ENCODE measurements at regions not wholly inside any gene's neighbourhood (a gene's known extent, or its start where the extent isn't known, plus 50 kb on each side); places are given as distances from the start of the nearest gene placed in this dataset.

DNA sequence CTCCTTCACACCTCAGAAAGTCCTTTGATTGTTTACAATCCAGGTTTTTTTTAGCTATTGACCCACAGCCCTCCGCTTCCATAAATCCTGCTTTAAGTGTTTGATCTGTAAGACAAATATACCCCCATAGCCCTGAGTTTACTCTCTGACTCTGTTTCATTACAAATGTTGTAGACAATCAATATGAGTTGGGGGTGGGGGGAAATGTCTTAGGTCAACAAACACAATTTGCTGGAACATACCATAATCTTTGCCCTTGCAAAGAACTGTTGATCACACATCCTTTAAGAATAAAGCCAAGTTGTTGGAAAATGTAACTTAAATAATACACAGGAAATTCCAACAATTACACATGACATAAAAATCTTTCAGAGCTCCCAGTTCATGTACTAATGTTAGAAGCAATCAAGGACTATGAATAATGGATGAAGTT is 301.8 kb upstream of the SEMA6D start:
- TF ChIP-seq, protein P1, sequence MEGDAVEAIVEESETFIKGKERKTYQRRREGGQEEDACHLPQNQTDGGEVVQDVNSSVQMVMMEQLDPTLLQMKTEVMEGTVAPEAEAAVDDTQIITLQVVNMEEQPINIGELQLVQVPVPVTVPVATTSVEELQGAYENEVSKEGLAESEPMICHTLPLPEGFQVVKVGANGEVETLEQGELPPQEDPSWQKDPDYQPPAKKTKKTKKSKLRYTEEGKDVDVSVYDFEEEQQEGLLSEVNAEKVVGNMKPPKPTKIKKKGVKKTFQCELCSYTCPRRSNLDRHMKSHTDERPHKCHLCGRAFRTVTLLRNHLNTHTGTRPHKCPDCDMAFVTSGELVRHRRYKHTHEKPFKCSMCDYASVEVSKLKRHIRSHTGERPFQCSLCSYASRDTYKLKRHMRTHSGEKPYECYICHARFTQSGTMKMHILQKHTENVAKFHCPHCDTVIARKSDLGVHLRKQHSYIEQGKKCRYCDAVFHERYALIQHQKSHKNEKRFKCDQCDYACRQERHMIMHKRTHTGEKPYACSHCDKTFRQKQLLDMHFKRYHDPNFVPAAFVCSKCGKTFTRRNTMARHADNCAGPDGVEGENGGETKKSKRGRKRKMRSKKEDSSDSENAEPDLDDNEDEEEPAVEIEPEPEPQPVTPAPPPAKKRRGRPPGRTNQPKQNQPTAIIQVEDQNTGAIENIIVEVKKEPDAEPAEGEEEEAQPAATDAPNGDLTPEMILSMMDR (conservative IDR thresholded peaks at IDR 0.05; ENCODE audit: low read depth, low read length): no peak

DNA sequence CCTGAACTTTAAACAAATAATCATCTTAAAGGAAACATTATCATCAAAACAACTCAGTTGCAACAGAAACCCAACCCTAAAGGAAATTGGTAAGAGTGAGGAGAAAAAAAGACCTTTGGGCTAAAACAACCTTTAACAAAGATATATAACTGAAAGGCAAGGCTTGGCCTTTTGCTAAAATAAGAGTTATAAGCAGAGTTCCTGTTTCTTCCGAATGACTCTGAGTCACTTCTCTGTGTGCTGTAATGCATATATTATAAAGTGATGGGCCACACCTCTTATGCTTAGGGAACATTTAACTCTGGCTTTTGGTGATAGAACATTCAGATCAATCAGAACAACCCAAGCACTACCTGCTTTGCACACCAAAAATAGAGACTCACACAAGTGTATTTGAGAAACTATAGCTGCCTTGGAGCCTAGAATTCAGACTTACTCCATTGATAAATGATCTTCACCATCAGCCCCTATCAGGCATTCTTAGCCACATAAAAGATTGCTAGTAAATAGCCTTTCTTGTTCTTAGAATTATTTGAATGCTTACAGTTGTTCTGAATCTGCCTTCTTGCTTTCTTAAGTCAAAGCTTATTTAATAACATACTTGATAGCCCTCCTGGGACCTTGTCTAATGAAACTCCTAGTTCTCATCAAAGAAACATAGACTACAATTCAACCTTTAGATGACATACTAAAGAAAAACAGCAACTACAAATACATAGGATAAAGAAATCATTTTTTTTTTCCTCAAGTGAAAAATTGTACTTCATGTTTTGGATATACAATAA is 294.2 kb upstream of the SEMA6D start:
- DNase-seq (ENCODE audit: low read depth): peak; percentile 48
- no peak overlapping the region for H3K4me3 ChIP-seq (ENCODE audit: low read depth, low read length)
- TF ChIP-seq, protein P1 (conservative IDR thresholded peaks at IDR 0.05; ENCODE audit: low read depth, low read length): no peak

More for the DNA sequence above, 301.8 kb upstream of the SEMA6D start:
- H3K4me3 ChIP-seq (ENCODE audit: low read depth, low read length): no peak overlapping the region
- peak; percentile 43 for DNase-seq (ENCODE audit: low read depth)

DNA sequence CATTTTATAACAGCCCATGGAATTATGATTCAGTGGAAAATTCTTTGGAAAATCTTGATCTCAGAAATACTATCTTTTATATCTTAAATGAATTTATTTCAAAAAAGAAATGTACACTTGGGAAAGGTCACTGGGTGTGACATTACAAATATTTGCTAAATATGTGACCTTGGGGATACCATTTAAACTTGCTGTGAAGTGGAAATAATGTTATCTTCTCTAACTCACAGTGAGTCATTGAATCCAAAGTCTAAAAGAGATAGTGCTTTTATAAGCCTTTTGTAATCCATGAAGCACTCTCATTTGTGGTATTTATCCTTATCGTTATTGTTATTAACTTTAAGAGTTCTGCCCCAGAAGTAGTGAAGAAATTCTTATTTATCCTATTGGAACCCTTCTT is 289.8 kb upstream of the SEMA6D start:
- peak; percentile 38 for DNase-seq (ENCODE audit: low read depth)
- H3K4me3 ChIP-seq (ENCODE audit: low read depth, low read length): no peak overlapping the region
- TF ChIP-seq, protein P1 (conservative IDR thresholded peaks at IDR 0.05; ENCODE audit: low read depth, low read length): no peak

DNA sequence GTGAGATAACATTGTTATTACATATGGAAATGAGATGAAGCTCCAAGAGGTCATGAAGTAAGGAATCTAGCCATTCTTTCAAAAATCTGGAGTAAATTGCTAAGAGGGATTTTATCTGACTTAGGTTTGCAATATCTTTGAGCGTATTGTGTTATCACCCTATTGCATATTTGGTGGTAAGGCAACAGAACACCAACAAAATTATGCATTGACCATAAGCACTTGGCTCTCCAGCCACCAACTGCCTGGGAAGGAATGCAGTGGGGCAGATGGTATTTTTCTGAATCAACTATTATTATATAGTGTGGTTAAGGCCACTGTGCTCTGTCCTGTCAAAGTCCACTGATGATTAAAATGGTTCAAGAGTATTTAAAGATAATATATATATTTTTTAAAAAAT is 287.9 kb upstream of the SEMA6D start:
- peak; percentile 39 for DNase-seq (ENCODE audit: low read depth)
- TF ChIP-seq, protein P1 (conservative IDR thresholded peaks at IDR 0.05; ENCODE audit: low read depth, low read length): no peak
- H3K4me3 ChIP-seq (ENCODE audit: low read depth, low read length): no peak overlapping the region

DNA sequence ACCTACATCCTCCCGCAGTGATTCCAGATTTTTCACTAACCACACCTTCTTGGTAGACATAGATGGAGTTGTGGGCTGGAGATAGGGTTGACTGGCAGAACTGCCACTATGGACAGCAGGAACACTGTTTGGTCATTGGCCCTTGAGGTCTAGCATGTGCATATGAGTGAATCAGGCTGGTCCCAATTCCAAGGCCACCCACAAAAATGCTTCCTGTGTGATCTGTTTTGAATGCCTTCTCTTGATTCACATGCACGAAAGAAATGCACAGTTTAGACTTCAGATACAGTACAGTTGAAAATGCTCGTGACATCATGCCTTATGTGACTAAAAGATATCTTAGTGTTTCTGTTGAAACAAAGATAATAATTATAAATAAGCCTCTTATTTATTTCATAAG is 285.8 kb upstream of the SEMA6D start:
- TF ChIP-seq, protein P1 (conservative IDR thresholded peaks at IDR 0.05; ENCODE audit: low read depth, low read length): no peak
- no peak overlapping the region for H3K4me3 ChIP-seq (ENCODE audit: low read depth, low read length)
- peak; percentile 88 for DNase-seq (ENCODE audit: low read depth)

DNA sequence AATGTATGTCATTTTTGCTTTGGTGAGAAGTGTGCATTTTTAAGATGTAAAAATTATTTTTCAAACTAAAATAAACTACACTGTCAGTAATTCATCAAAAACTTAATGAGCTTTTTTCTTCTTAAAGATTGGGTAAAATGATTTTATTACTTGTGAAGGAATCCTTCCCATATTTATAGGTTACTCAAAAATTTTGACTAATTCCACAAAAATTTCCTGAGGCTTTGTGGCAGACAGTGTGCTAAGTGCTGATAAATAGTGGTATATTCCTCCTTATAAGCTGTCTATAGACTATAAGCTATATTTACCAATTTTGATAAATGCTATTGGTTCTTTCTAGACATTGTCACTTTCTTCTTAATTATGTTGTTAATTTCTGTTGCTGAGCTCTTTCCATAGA is 284.5 kb upstream of the SEMA6D start:
- H3K4me3 ChIP-seq (ENCODE audit: low read depth, low read length): no peak overlapping the region
- TF ChIP-seq, protein P1 (conservative IDR thresholded peaks at IDR 0.05; ENCODE audit: low read depth, low read length): no peak
- peak; percentile 30 for DNase-seq (ENCODE audit: low read depth)

DNA sequence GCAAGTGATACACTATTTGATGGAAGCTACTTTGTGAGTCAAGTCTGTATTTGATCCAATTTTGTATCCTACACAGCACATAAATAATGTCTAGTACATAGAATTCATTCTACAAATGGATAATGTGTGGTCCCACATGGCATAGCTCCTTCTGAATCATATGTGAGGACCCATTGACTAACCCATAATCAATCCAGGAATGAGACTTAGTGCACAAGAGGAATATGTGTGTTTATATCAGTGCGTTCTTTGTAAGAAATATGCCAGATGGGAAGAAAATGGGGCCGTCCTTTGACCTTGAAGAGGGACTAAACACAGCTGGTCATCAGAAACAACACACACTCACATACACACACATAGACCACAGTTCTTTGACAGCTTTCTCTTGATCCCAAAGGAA is 282.7 kb upstream of the SEMA6D start:
- TF ChIP-seq, protein P1 (conservative IDR thresholded peaks at IDR 0.05; ENCODE audit: low read depth, low read length): no peak
- DNase-seq (ENCODE audit: low read depth): no peak
- no peak overlapping the region for H3K4me3 ChIP-seq (ENCODE audit: low read depth, low read length)

All from choroid plexus epithelial cell (primary cell).